Activated naive CD8-positive, alpha-beta T cell treated with anti-CD3 and anti-CD28 coated beads, Interleukin-2, amount 50 U/mL, for 24 hours (primary cell): ENCODE measurements at regions not wholly inside any gene's neighbourhood (a gene's known extent, or its start where the extent isn't known, plus 50 kb on each side); places are given as distances from the start of the nearest gene placed in this dataset.

Experiments used
- ATAC-seq: fragments of 150-1000 bp; cut with Tn5 transposase; one replicate; pipeline ENCODE4 v1.10.0; 2021
- DNase-seq: peaks from one replicate; pipeline ENCODE4 v3.0.0; 2021
- H3K27ac Mint-ChIP-seq: one replicate; pipeline ENCODE4 v1.8.0; 2021; ENCODE audit warnings: mild to moderate bottlenecking, mixed read lengths
- H3K27me3 Mint-ChIP-seq: one replicate; pipeline ENCODE4 v1.8.0; 2021; ENCODE audit warnings: mixed read lengths
- H3K36me3 Mint-ChIP-seq: one replicate; pipeline ENCODE4 v1.8.0; 2021; ENCODE audit warnings: low read depth, mixed read lengths
- H3K4me1 Mint-ChIP-seq: one replicate; pipeline ENCODE4 v1.8.0; 2021; ENCODE audit warnings: mixed read lengths
- H3K4me3 Mint-ChIP-seq: one replicate; pipeline ENCODE4 v1.8.0; 2021; ENCODE audit warnings: mild to moderate bottlenecking, moderate library complexity, mixed read lengths
- H3K9me3 Mint-ChIP-seq: one replicate; pipeline ENCODE4 v1.8.0; 2021; ENCODE audit warnings: mixed read lengths

- DNase-seq (no peak), ATAC-seq (no peak)
- Mint-ChIP-seq H3K27ac (no peak overlapping the region), H3K4me3 (no peak overlapping the region), H3K4me1 (no peaks in the 10 kb centered on the region), H3K36me3 (no peaks in the 10 kb centered on the region), H3K9me3 (peaks cover 7% of the 10 kb centered on the region), H3K27me3 (no peaks in the 10 kb centered on the region)
Measured at GRCh38 chr5:21694567-21694966, 1158.6 kb downstream of the CDH12 start.

DNA sequence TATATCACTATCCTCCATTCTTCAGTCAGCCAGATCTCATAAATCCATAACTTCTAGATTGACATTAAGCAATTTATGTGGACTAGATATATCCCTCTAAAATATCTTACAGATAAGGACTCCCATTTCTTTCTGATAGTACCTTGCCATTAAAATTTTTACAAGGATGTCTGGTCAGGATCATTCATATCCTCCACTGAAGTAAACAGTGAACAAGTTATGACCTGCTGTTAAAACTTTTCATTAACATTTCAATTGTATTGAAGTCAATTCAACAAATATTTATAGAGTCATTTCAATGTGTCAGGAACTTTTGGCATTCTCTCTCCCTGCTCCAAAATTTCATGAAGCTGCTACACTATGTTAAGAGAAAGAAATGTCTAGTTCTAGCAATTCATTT is 1159.6 kb downstream of the CDH12 start:
- Mint-ChIP-seq H3K27ac (no peak overlapping the region), H3K27me3 (no peaks in the 10 kb centered on the region), H3K9me3 (peaks cover 7% of the 10 kb centered on the region), H3K4me1 (no peaks in the 10 kb centered on the region), H3K36me3 (no peaks in the 10 kb centered on the region), H3K4me3 (no peak overlapping the region)
- DNase-seq = no peak
- ATAC-seq = no peak

- Mint-ChIP-seq H3K27ac (no peak overlapping the region), H3K4me3 (no peak overlapping the region), H3K4me1 (no peaks in the 10 kb centered on the region), H3K36me3 (no peaks in the 10 kb centered on the region), H3K9me3 (no peaks in the 10 kb centered on the region), H3K27me3 (no peaks in the 10 kb centered on the region)
- DNase-seq (no peak), ATAC-seq (no peak)
Measured at GRCh38 chr5:21689587-21689986, 1163.6 kb downstream of the CDH12 start.

DNA sequence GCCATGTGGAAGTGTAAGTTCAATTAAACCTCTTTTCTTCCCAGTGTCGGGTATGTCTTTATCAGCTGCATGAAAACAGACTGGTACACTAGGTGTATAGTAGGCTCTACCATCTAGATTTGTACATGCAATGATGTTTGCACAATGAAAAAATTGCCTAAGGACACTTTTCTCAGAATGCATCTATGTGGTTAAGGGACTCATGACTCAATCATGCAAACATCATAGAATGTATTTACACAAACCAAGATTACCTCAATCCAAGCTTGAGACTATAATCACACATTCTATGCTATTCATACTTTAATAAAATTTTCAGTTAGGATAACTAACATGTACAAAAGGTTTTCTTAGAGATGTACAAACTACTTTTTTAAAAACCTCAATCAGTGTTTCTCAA is 1164.5 kb downstream of the CDH12 start:
- no peak for ATAC-seq
- no peaks in the 10 kb centered on the region for H3K4me1 Mint-ChIP-seq
- DNase-seq = no peak
- H3K27me3 Mint-ChIP-seq = no peaks in the 10 kb centered on the region
- no peak overlapping the region for H3K27ac Mint-ChIP-seq
- peaks cover 3% of the 10 kb centered on the region for H3K9me3 Mint-ChIP-seq
- H3K4me3 Mint-ChIP-seq = no peak overlapping the region
- H3K36me3 Mint-ChIP-seq = no peaks in the 10 kb centered on the region

GRCh38 chr5:21687621-21688020 is 1165.5 kb downstream of the CDH12 start:
- Mint-ChIP-seq H3K36me3 (no peaks in the 10 kb centered on the region), H3K27ac (no peak overlapping the region), H3K4me3 (no peak overlapping the region), H3K27me3 (no peaks in the 10 kb centered on the region), H3K4me1 (no peaks in the 10 kb centered on the region), H3K9me3 (peaks cover 3% of the 10 kb centered on the region)
- ATAC-seq (no peak), DNase-seq (no peak)

GRCh38 chr5:21686706-21687105 is 1166.4 kb downstream of the CDH12 start:
- DNase-seq (no peak), ATAC-seq (no peak)
- H3K36me3 Mint-ChIP-seq = no peaks in the 10 kb centered on the region
- no peak overlapping the region for H3K27ac Mint-ChIP-seq
- no peaks in the 10 kb centered on the region for H3K27me3 Mint-ChIP-seq
- H3K4me3 Mint-ChIP-seq = no peak overlapping the region
- H3K9me3 Mint-ChIP-seq = peaks cover 3% of the 10 kb centered on the region
- H3K4me1 Mint-ChIP-seq = no peaks in the 10 kb centered on the region

DNA sequence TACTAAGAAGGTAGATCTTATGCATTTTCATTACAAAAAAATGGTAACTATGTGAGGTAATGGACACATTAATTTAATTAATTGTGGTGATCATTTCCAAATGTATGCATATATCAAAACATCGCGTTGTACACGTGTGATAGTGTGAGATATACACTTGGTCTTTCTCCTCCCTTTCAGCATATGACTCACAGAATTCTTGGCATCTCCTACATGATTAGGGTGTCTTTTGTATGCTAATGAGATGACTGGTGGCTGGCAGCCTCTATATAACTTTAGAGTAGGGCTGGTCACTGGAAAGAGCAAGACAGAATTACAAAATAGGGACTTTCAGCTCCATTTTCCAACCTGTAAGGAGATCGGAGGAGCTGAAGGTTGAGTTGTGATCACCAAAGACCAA is 1167.6 kb downstream of the CDH12 start:
- Mint-ChIP-seq H3K4me1 (no peaks in the 10 kb centered on the region), H3K36me3 (no peaks in the 10 kb centered on the region)
- no peak for DNase-seq

GRCh38 chr5:21684992-21685391 is 1168.2 kb downstream of the CDH12 start:
- no peaks in the 10 kb centered on the region for H3K4me1 Mint-ChIP-seq
- no peak overlapping the region for H3K4me3 Mint-ChIP-seq
- DNase-seq (no peak), ATAC-seq (no peak)
- peaks cover 3% of the 10 kb centered on the region for H3K9me3 Mint-ChIP-seq
- H3K36me3 Mint-ChIP-seq = no peaks in the 10 kb centered on the region
- H3K27me3 Mint-ChIP-seq = no peaks in the 10 kb centered on the region
- H3K27ac Mint-ChIP-seq = no peak overlapping the region

More for the DNA sequence above, 1167.6 kb downstream of the CDH12 start:
- Mint-ChIP-seq H3K4me3 (no peak overlapping the region), H3K9me3 (peaks cover 3% of the 10 kb centered on the region), H3K27me3 (no peaks in the 10 kb centered on the region), H3K27ac (no peak overlapping the region)
- ATAC-seq = no peak

GRCh38 chr5:21681911-21682310 is 1171.2 kb downstream of the CDH12 start:
- DNase-seq = no peak
- Mint-ChIP-seq H3K36me3 (no peaks in the 10 kb centered on the region), H3K27ac (no peak overlapping the region), H3K4me3 (no peak overlapping the region), H3K4me1 (no peaks in the 10 kb centered on the region), H3K9me3 (peaks cover 3% of the 10 kb centered on the region), H3K27me3 (no peaks in the 10 kb centered on the region)
- ATAC-seq = no peak

GRCh38 chr5:21680641-21681040 is 1172.5 kb downstream of the CDH12 start:
- Mint-ChIP-seq H3K4me3 (no peak overlapping the region), H3K9me3 (peaks cover 3% of the 10 kb centered on the region), H3K36me3 (no peaks in the 10 kb centered on the region), H3K4me1 (no peaks in the 10 kb centered on the region), H3K27ac (no peak overlapping the region), H3K27me3 (no peaks in the 10 kb centered on the region)
- DNase-seq (no peak), ATAC-seq (no peak)

GRCh38 chr5:21680196-21680595 is 1172.9 kb downstream of the CDH12 start:
- ATAC-seq (no peak), DNase-seq (no peak)
- Mint-ChIP-seq H3K36me3 (no peaks in the 10 kb centered on the region), H3K27me3 (no peaks in the 10 kb centered on the region), H3K4me3 (no peak overlapping the region), H3K9me3 (peaks cover 3% of the 10 kb centered on the region), H3K4me1 (no peaks in the 10 kb centered on the region), H3K27ac (no peak overlapping the region)

DNA sequence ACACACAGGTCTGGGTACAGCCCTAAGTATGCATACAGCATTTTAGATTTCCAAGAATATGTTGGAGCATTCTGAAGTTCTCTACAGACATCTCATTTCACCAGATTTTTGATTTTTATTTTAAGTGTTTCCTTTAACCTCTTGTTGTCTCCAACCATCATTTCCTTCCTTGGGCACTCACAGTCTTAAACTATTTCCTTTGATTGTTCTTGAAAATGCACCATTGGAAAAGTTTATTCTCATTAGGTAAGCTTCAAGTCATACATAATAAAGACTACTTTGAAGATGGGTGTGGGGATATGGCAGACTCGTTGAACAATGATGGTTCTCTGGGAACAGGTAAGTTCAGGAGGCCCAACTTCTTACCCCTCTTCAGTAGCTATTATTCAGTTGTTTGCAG is 1174.6 kb downstream of the CDH12 start:
- H3K36me3 Mint-ChIP-seq = no peaks in the 10 kb centered on the region
- no peaks in the 10 kb centered on the region for H3K27me3 Mint-ChIP-seq
- H3K9me3 Mint-ChIP-seq = no peaks in the 10 kb centered on the region
- H3K27ac Mint-ChIP-seq = no peak overlapping the region
- DNase-seq (no peak), ATAC-seq (no peak)
- H3K4me3 Mint-ChIP-seq = no peak overlapping the region
- H3K4me1 Mint-ChIP-seq = no peaks in the 10 kb centered on the region

DNA sequence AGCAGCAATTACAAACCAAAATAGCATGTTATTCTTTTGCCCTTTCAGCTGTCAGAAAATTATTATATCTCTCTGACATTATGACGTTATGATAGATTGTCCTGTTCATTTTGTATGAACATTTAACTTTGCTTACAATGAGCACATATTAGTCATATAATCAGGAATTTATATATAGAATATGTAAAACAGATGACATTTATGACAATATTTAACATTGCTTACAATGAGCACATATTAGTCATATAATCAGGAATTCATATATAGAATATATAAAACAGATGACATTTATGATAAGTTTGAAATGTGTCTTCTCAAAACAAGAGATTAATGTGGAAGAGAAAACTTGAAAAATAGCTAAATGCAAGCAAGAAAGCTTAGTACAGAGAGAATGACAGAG is 1180.2 kb downstream of the CDH12 start:
- ATAC-seq (no peak), DNase-seq (no peak)
- Mint-ChIP-seq H3K4me3 (no peak overlapping the region), H3K4me1 (no peaks in the 10 kb centered on the region), H3K27me3 (no peaks in the 10 kb centered on the region), H3K9me3 (no peaks in the 10 kb centered on the region), H3K36me3 (no peaks in the 10 kb centered on the region), H3K27ac (no peak overlapping the region)

DNA sequence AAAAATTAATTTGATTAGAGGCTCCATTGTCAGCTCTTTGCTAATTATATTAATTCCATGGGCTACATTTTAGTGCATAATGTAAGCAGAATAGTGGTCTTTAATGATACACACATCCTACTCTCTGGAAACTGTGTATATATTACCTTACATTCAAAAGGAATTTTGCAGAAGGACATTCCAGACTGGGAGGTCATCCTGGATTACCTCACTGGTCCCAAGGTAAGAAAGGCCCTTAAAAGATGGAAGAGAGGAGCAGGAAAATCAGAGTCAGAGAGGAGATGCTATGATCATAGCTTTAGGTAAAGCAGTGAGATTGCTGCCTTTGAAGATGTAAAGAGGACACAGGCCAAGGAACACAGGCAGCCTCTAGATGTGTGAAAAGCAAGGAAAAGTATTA is 1180.8 kb downstream of the CDH12 start:
- DNase-seq = no peak
- Mint-ChIP-seq H3K27ac (no peak overlapping the region), H3K36me3 (no peaks in the 10 kb centered on the region), H3K4me1 (no peaks in the 10 kb centered on the region), H3K4me3 (no peak overlapping the region), H3K9me3 (no peaks in the 10 kb centered on the region), H3K27me3 (no peaks in the 10 kb centered on the region)
- ATAC-seq = no peak

GRCh38 chr5:21665524-21665923 is 1187.6 kb downstream of the CDH12 start:
- ATAC-seq (no peak), DNase-seq (no peak)
- no peaks in the 10 kb centered on the region for H3K27me3 Mint-ChIP-seq
- H3K36me3 Mint-ChIP-seq = no peaks in the 10 kb centered on the region
- no peak overlapping the region for H3K4me3 Mint-ChIP-seq
- H3K9me3 Mint-ChIP-seq = peaks cover 28% of the 10 kb centered on the region
- no peak overlapping the region for H3K27ac Mint-ChIP-seq
- H3K4me1 Mint-ChIP-seq = no peaks in the 10 kb centered on the region

- H3K27ac Mint-ChIP-seq = no peak overlapping the region
- peaks cover 28% of the 10 kb centered on the region for H3K9me3 Mint-ChIP-seq
- no peaks in the 10 kb centered on the region for H3K36me3 Mint-ChIP-seq
- ATAC-seq = no peak
- H3K4me3 Mint-ChIP-seq = no peak overlapping the region
- H3K27me3 Mint-ChIP-seq = no peaks in the 10 kb centered on the region
- no peak for DNase-seq
- no peaks in the 10 kb centered on the region for H3K4me1 Mint-ChIP-seq
Measured at GRCh38 chr5:21663082-21663481, 1190.1 kb downstream of the CDH12 start.
